ENCODE measurements at regions not wholly inside any gene's neighbourhood (a gene's known extent, or its start where the extent isn't known, plus 50 kb on each side); places are given as distances from the start of the nearest gene placed in this dataset.

- TF ChIP-seq RXRA (IDR thresholded peaks at IDR 0.05) = no peak
- no peak for TF ChIP-seq CTCF (IDR thresholded peaks at IDR 0.05; ENCODE audit: low read depth, low read length, missing input control)
Measured at GRCh38 chr1:96360036-96360795, 361.4 kb upstream of the PTBP2 start.

Measured in liver (tissue), 3 donors.